ES-I3 (cell line): ENCODE measurements at regions not wholly inside any gene's neighbourhood (a gene's known extent, or its start where the extent isn't known, plus 50 kb on each side); places are given as distances from the start of the nearest gene placed in this dataset.
"Not testable (repeated sequence)": the region's sequence is repeated elsewhere in the genome, so short reads cannot be mapped to it uniquely, and the experiment has no call there.

ENCODE experiments used
- H3K36me3 ChIP-seq: 2 replicates; pipeline ENCODE4 v1.6.1; 2013; ENCODE audit warnings: mild to moderate bottlenecking, low read length, control low read depth, moderate library complexity; ENCODE audit not compliant: insufficient read depth
- H3K4me1 ChIP-seq: 2 replicates; pipeline ENCODE4 v1.6.1; 2013; ENCODE audit warnings: mild to moderate bottlenecking, control low read depth, low read length; ENCODE audit not compliant: insufficient read depth
- H3K9ac ChIP-seq: 2 replicates; pipeline ENCODE4 v1.6.1; 2013; ENCODE audit warnings: low read depth, mild to moderate bottlenecking, low read length, moderate library complexity
- H3K9me3 ChIP-seq: 2 replicates; pipeline ENCODE4 v1.6.1; 2013; ENCODE audit warnings: mild to moderate bottlenecking, low read length, moderate library complexity; ENCODE audit not compliant: control insufficient read depth, insufficient read depth

- no peaks in the 10 kb centered on the region; the same call in 1 of the 2 replicates for H3K9me3 ChIP-seq
- H3K36me3 ChIP-seq: no peaks in the 10 kb centered on the region
- no peaks in the 10 kb centered on the region for H3K4me1 ChIP-seq
- no peak overlapping the region for H3K9ac ChIP-seq
Measured at GRCh38 chr2:175815537-175815936, 186.5 kb downstream of the LNPK start.

DNA sequence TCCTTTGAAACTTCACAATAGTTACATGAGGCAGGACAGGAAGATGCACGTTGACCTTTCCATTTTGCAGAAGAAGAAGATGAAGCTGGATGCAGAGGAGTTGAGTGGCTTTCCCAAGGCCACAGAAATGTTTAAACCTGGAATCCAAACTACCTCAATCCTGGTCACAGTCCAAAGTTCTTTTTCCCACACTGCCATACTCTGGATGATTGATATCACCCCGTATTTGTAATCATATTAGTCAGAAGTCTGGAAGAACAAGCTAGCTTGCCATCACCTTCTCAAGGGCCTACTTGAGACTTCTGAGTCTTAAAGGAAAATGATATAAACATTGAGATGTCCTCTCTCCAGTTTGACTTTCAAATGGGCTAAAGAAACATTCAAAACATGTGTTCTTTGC is 190.1 kb downstream of the LNPK start:
- Histone ChIP-seq H3K9ac (no peak overlapping the region), H3K4me1 (no peaks in the 10 kb centered on the region), H3K36me3 (no peaks in the 10 kb centered on the region), H3K9me3 (no peaks in the 10 kb centered on the region; the same call in 1 of the 2 replicates)

DNA sequence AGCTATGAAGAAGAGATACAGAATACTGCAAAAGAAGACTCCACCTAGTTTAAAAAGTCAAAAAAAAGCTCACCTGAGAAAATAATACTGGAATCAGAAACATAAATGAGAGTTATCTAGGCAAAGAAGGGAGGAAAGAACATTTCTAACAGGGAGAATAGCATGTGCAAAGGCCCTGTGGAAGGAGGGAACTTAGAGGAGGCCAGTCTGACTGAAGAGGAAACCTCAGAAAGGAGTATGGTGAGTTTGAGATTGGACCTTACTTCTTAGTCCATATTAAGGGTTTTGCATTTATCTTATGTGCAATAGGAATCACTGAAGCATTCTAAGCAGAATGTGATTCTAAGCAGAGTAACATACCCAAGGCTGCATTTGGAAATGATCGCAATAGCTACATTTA is 193.2 kb downstream of the LNPK start:
- Histone ChIP-seq H3K9ac (no peak overlapping the region), H3K4me1 (peaks cover 5% of the 10 kb centered on the region; the same call in 1 of the 2 replicates), H3K36me3 (no peaks in the 10 kb centered on the region), H3K9me3 (no peaks in the 10 kb centered on the region)

- H3K4me1 ChIP-seq: peaks cover 5% of the 10 kb centered on the region; the same call in 1 of the 2 replicates
- H3K9ac ChIP-seq: no peak overlapping the region
- no peaks in the 10 kb centered on the region for H3K9me3 ChIP-seq
- no peaks in the 10 kb centered on the region for H3K36me3 ChIP-seq
Measured at GRCh38 chr2:175808078-175808477, 194.0 kb downstream of the LNPK start.

GRCh38 chr2:175807031-175807873 is 194.8 kb downstream of the LNPK start:
- H3K4me1 ChIP-seq: peaks cover 5% of the 10 kb centered on the region; the same call in 1 of the 2 replicates

GRCh38 chr2:175806570-175806969 is 195.5 kb downstream of the LNPK start:
- no peaks in the 10 kb centered on the region for H3K36me3 ChIP-seq

More at GRCh38 chr2:175807031-175807873, 194.8 kb downstream of the LNPK start:
- H3K9me3 ChIP-seq: no peaks in the 10 kb centered on the region
- H3K36me3 ChIP-seq: no peaks in the 10 kb centered on the region
- no peak overlapping the region for H3K9ac ChIP-seq

GRCh38 chr2:175806125-175806490 is 196.0 kb downstream of the LNPK start:
- Histone ChIP-seq H3K36me3 (no peaks in the 10 kb centered on the region), H3K4me1 (peaks cover 5% of the 10 kb centered on the region; the same call in 1 of the 2 replicates), H3K9me3 (no peaks in the 10 kb centered on the region), H3K9ac (no peak overlapping the region)

More at GRCh38 chr2:175806570-175806969, 195.5 kb downstream of the LNPK start:
- Histone ChIP-seq H3K4me1 (peaks cover 5% of the 10 kb centered on the region; the same call in 1 of the 2 replicates), H3K9ac (no peak overlapping the region), H3K9me3 (no peaks in the 10 kb centered on the region)

DNA sequence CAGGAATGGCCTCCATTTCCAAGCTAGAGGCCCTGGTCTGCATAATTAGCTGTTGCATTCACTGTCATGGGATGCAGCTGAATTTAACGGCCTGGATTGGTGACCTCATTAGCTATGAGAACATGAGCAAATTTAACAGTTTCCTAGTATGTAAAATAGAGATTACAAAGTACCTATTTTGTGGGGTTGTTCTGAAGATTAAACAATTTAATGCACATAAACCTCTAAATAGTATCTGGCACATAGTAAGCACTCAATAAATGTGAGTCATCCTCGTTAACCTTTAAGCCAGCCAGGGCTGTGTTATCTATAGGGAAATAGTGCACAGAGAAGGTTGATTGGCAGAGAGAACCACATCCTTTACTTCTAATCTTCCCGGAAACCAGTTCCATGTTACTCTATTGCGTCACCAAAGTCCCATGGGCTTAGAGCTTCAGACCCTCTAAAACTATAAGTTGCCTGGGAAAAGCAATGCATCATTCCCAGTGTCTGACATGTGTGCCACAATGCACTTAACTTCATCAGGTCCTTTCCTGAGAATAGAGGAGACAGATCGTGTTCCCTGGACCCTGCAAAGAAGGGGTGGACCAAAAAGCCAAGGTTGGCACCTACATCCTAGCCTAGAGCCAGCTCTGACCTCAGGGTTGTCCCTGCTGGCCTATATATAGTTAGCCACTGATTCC is 196.5 kb downstream of the LNPK start:
- H3K4me1 ChIP-seq: peaks cover 5% of the 10 kb centered on the region; the same call in 1 of the 2 replicates
- no peaks in the 10 kb centered on the region for H3K9me3 ChIP-seq
- no peak overlapping the region for H3K9ac ChIP-seq
- H3K36me3 ChIP-seq: no peaks in the 10 kb centered on the region

DNA sequence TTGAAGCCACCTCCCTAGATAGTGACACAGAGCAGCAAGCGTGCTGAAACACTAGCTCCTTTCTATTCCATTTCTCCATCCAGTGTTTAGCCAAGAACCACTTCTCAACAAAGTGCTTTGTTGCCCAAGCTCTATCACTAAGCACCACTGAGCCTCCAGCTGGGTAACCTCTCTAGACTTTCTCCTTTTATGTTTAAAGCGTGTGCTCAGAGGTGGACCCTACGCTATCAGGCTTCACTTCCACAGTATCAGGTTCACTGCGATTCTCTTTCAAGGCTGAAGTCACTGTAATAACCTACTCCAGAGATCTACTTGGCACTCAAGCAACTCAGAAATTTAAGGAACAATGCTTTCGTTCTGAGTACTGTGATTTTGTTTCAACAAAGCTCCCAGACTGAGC is 197.9 kb downstream of the LNPK start:
- no peaks in the 10 kb centered on the region for H3K36me3 ChIP-seq
- H3K9me3 ChIP-seq: no peaks in the 10 kb centered on the region
- H3K9ac ChIP-seq: no peak overlapping the region
- H3K4me1 ChIP-seq: peaks cover 5% of the 10 kb centered on the region; the same call in 1 of the 2 replicates

GRCh38 chr2:175796422-175796821 is 205.6 kb downstream of the LNPK start:
- not testable (repeated sequence) for H3K9ac ChIP-seq, H3K4me1 ChIP-seq, H3K9me3 ChIP-seq, H3K36me3 ChIP-seq

GRCh38 chr2:175793648-175794047 is 208.4 kb downstream of the LNPK start:
- H3K4me1 ChIP-seq: no peaks in the 10 kb centered on the region
- H3K36me3 ChIP-seq: no peaks in the 10 kb centered on the region; the same call in 1 of the 2 replicates
- H3K9me3 ChIP-seq: peaks cover 5% of the 10 kb centered on the region; the same call in 1 of the 2 replicates
- H3K9ac ChIP-seq: no peak overlapping the region

DNA sequence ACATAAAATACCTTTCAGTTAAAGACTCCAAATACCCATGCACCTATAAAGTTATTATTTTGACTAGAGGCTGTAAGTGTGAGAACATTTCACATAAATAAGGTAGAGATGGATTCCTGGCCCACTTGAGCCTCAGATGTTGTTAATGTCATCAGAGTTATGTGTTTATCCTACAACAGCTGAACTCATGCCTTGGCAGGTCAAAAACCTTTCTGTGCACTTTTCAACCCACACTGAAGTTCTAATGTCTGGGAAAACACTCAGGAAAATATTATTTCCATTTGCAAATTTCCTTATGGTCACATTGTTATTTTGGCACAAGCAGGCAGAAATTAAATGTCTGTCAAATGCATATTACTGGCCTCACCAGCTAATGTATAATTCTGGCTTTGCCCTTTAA is 209.2 kb downstream of the LNPK start:
- no peaks in the 10 kb centered on the region; the same call in 1 of the 2 replicates for H3K36me3 ChIP-seq
- H3K9me3 ChIP-seq: peaks cover 5% of the 10 kb centered on the region; the same call in 1 of the 2 replicates

DNA sequence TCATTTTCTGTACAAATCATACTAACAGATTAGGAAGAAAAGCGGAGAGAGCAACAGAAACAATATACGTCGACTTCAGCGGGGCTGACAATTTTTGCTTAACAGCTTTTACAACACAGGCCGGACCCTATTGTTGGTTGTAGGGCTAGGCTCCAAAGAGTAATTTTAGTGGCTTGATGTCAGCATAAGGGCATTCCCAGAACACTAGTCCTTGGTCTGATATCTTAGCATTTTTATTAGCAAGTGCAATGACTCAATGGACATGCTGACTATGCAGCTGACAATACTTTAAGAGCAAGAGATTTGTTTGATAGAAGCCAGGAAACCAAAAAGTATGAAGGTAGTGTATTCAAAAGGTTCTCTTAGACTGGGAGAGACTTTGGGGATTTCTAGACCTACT is 209.9 kb downstream of the LNPK start:
- no peaks in the 10 kb centered on the region; the same call in 1 of the 2 replicates for H3K36me3 ChIP-seq
- H3K9ac ChIP-seq: no peak overlapping the region
- no peaks in the 10 kb centered on the region for H3K4me1 ChIP-seq
- peaks cover 5% of the 10 kb centered on the region; the same call in 1 of the 2 replicates for H3K9me3 ChIP-seq

More for the DNA sequence above, 209.2 kb downstream of the LNPK start:
- Histone ChIP-seq H3K4me1 (no peaks in the 10 kb centered on the region), H3K9ac (no peak overlapping the region)

DNA sequence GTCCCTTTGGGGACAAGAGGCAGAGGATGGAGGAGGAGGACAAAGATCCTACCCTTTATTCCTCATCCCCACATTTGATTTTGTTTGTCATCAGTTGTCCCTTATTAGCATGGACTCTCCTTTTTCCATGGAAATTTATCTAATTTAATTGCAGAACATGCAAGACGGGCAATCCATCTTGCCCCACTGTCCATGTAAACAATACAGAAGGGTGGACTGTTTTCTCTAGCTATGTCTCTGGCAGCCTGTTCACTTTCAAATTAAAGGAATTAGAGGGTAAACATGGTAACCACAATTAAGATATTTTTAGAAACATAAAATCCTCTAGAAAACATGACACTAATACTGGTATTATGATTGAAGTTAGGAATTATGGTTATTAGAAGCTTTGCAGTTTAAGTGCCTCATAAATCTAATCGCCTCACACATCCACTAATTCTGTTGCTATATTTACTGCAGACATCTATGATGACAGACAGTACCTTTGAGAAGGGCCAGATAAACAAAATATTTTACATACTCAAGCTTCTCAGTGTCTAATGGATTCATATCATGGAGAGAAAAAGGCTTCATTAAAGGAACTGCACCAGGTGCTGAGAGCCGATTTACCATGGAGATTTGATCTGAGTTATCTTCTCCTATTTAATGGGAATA is 215.5 kb downstream of the LNPK start:
- H3K9me3 ChIP-seq: no peaks in the 10 kb centered on the region
- no peaks in the 10 kb centered on the region for H3K36me3 ChIP-seq
- no peaks in the 10 kb centered on the region for H3K4me1 ChIP-seq
- no peak overlapping the region for H3K9ac ChIP-seq
